Astrocyte (in vitro differentiated cells and primary cell): ENCODE measurements at regions not wholly inside any gene's neighbourhood (a gene's known extent, or its start where the extent isn't known, plus 50 kb on each side); places are given as distances from the start of the nearest gene placed in this dataset.

Experiments used
- DNase-seq: peaks from one replicate; pipeline ENCODE4 v3.0.0-alpha.2; 2010; ENCODE audit warnings: low read depth
- FAIRE-seq: peaks from 2 replicates; lab custom pipeline; 2011; peaks lifted over from hg19 to GRCh38; lab: Jason Lieb, UNC
- H2AFZ ChIP-seq: 2 replicates; pipeline ENCODE4 v1.6.0; 2012; ENCODE audit warnings: low read depth, low read length, inconsistent platforms
- H3K27ac ChIP-seq: 2 replicates; pipeline ENCODE4 v1.5.1; 2011; ENCODE audit warnings: low read depth, low read length, inconsistent platforms
- H3K27me3 ChIP-seq: 2 replicates; pipeline ENCODE4 v1.6.0; 2011; ENCODE audit warnings: low read length, inconsistent platforms; ENCODE audit not compliant: insufficient read depth
- H3K36me3 ChIP-seq: 2 replicates; pipeline ENCODE4 v1.5.1; 2011; ENCODE audit warnings: low read length, inconsistent platforms; ENCODE audit not compliant: insufficient read depth
- H3K4me1 ChIP-seq: 2 replicates; pipeline ENCODE4 v1.5.1; 2011; ENCODE audit warnings: low read length, inconsistent platforms; ENCODE audit not compliant: insufficient read depth
- H3K4me2 ChIP-seq: 2 replicates; pipeline ENCODE4 v1.6.0; 2012; ENCODE audit warnings: low read length, inconsistent platforms
- H3K4me3 ChIP-seq: 2 replicates; pipeline ENCODE4 v1.5.1; 2011; ENCODE audit warnings: low read depth, mild to moderate bottlenecking, low read length, inconsistent platforms; ENCODE audit not compliant: insufficient read depth
- H3K79me2 ChIP-seq: 2 replicates; pipeline ENCODE4 v1.6.0; 2012; ENCODE audit warnings: mild to moderate bottlenecking, low read length, inconsistent platforms; ENCODE audit not compliant: insufficient read depth
- H3K9ac ChIP-seq: 2 replicates; pipeline ENCODE4 v1.6.0; 2012; ENCODE audit warnings: mild to moderate bottlenecking, low read length, inconsistent platforms
- H3K9me3 ChIP-seq: 2 replicates; pipeline ENCODE4 v1.5.1; 2012; ENCODE audit warnings: low read depth, mild to moderate bottlenecking, low read length, inconsistent platforms; ENCODE audit not compliant: insufficient read depth
- H4K20me1 ChIP-seq: 2 replicates; pipeline ENCODE4 v1.6.0; 2012; ENCODE audit warnings: low read length, inconsistent platforms; ENCODE audit not compliant: insufficient read depth
- H3K27ac Mint-ChIP-seq: one replicate; pipeline ENCODE4 v1.8.0; 2021; ENCODE audit warnings: mild to moderate bottlenecking, mixed read lengths; ENCODE audit not compliant: unreplicated experiment
- H3K27me3 Mint-ChIP-seq: one replicate; pipeline ENCODE4 v1.8.0; 2021; ENCODE audit warnings: low read depth, mixed read lengths; ENCODE audit not compliant: unreplicated experiment
- H3K36me3 Mint-ChIP-seq: one replicate; pipeline ENCODE4 v1.8.0; 2021; ENCODE audit warnings: low read depth, mixed read lengths; ENCODE audit not compliant: unreplicated experiment
- H3K4me1 Mint-ChIP-seq: one replicate; pipeline ENCODE4 v1.8.0; 2021; ENCODE audit warnings: low read depth, mixed read lengths; ENCODE audit not compliant: unreplicated experiment
- H3K4me3 Mint-ChIP-seq: one replicate; pipeline ENCODE4 v1.8.0; 2021; ENCODE audit warnings: mild to moderate bottlenecking, moderate library complexity, mixed read lengths; ENCODE audit not compliant: unreplicated experiment
- H3K9me3 Mint-ChIP-seq: one replicate; pipeline ENCODE4 v1.8.0; 2021; ENCODE audit warnings: mild to moderate bottlenecking, mixed read lengths; ENCODE audit not compliant: unreplicated experiment
- CTCF ChIP-seq: IDR thresholded peaks from 2 replicates; pipeline ENCODE4 v1.5.1; 2011; ENCODE audit warnings: low read depth, mild to moderate bottlenecking, inconsistent platforms, low read length, moderate library complexity; ENCODE audit not compliant: insufficient read depth
- EZH2 ChIP-seq: IDR thresholded peaks from 2 replicates; pipeline ENCODE4 v1.6.1; 2012; ENCODE audit warnings: mild to moderate bottlenecking, low read length, inconsistent platforms; ENCODE audit not compliant: insufficient read depth

- no peak for FAIRE-seq
- Histone ChIP-seq H3K9ac (no peak overlapping the region), H3K4me1 (no peaks in the 10 kb centered on the region), H3K4me2 (no peak overlapping the region), H4K20me1 (no peaks in the 10 kb centered on the region), H3K36me3 (no peaks in the 10 kb centered on the region), H2AFZ (no peak overlapping the region), H3K9me3 (no peaks in the 10 kb centered on the region), H3K27me3 (peaks cover 5% of the 10 kb centered on the region), H3K4me3 (no peak overlapping the region), H3K79me2 (no peaks in the 10 kb centered on the region), H3K27ac (no peak overlapping the region)
- Mint-ChIP-seq H3K9me3 (peaks cover 7% of the 10 kb centered on the region), H3K4me1 (peaks cover 12% of the 10 kb centered on the region), H3K4me3 (no peak overlapping the region), H3K36me3 (no peaks in the 10 kb centered on the region), H3K27me3 (peaks cover 8% of the 10 kb centered on the region), H3K27ac (no peak overlapping the region)
- no peak for DNase-seq
- TF ChIP-seq CTCF (no peak), EZH2 (no peak)
Measured at GRCh38 chr21:35896060-35896459, 164.3 kb downstream of the SETD4 start.

GRCh38 chr21:35895598-35895997 lies 164.7 kb downstream of the SETD4 start:
- peaks cover 12% of the 10 kb centered on the region for H3K4me1 Mint-ChIP-seq

More at GRCh38 chr21:35895598-35895997, 164.7 kb downstream of the SETD4 start:
- FAIRE-seq (no peak), DNase-seq (peak; percentile 6)
- Histone ChIP-seq H3K4me3 (no peak overlapping the region), H3K9me3 (no peaks in the 10 kb centered on the region), H3K79me2 (no peaks in the 10 kb centered on the region), H4K20me1 (no peaks in the 10 kb centered on the region), H3K27ac (no peak overlapping the region), H2AFZ (no peak overlapping the region), H3K4me2 (no peak overlapping the region), H3K4me1 (no peaks in the 10 kb centered on the region), H3K36me3 (no peaks in the 10 kb centered on the region), H3K27me3 (peaks cover 3% of the 10 kb centered on the region), H3K9ac (no peak overlapping the region)
- peaks cover 7% of the 10 kb centered on the region for H3K9me3 Mint-ChIP-seq
- no peaks in the 10 kb centered on the region for H3K36me3 Mint-ChIP-seq
- peaks cover 8% of the 10 kb centered on the region for H3K27me3 Mint-ChIP-seq
- H3K4me3 Mint-ChIP-seq, result no peak overlapping the region
- no peak overlapping the region for H3K27ac Mint-ChIP-seq
- no peak for TF ChIP-seq EZH2
- TF ChIP-seq CTCF, result no peak
